NCI-H2029 (cell line): ENCODE measurements at regions not wholly inside any gene's neighbourhood (a gene's known extent, or its start where the extent isn't known, plus 50 kb on each side); places are given as distances from the start of the nearest gene placed in this dataset.

Source experiments
- DNase-seq: peaks from one replicate; lab custom pipeline; 2025; lab: John Stamatoyannopoulos, UW

GRCh38 chr20:60213126-60213893 is 255.1 kb downstream of the CDH26 start:
- DNase-seq, result no peak

DNA sequence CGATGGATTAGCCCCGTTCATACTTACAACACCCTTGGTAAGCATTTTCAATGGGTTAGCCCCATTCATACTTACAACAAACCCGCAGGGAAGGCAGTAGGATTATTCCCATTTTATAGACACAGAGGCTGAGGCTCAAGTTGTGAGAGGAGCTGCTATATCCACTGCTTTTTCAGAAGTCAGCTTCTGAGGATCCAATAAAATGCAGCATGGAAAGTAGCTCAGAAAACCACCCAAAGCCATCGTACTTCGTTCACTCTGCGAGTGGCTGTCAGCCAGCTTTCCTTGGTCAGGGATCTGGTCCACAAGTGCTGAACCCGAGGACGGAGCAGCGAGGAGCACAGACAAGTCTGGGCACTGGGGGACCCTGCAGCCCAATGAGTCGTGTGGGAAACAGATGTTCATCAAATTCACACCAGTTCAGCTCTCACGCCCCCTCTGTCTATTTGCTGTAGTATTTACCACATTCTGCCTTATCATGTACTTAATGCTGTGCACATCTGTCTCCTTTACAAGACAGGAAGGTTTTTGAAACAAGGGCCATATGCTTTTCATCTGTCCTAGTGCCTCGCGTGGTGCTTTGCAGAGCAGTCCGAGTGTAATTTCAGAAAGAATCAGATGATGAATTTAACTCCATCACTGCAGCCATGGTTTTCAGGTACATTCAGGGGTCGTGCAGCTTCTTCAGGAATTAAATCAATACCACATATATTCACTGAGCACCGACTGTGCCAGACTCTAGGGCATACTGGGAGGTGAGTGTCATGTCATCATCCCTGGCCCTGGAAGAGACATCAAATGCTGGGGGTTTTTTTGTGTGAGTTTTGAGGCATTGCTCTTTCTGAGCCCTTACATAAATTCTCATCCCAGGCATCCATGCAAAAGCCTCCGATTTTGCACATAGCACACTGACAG is 256.9 kb downstream of the CDH26 start:
- DNase-seq, result no peak

DNA sequence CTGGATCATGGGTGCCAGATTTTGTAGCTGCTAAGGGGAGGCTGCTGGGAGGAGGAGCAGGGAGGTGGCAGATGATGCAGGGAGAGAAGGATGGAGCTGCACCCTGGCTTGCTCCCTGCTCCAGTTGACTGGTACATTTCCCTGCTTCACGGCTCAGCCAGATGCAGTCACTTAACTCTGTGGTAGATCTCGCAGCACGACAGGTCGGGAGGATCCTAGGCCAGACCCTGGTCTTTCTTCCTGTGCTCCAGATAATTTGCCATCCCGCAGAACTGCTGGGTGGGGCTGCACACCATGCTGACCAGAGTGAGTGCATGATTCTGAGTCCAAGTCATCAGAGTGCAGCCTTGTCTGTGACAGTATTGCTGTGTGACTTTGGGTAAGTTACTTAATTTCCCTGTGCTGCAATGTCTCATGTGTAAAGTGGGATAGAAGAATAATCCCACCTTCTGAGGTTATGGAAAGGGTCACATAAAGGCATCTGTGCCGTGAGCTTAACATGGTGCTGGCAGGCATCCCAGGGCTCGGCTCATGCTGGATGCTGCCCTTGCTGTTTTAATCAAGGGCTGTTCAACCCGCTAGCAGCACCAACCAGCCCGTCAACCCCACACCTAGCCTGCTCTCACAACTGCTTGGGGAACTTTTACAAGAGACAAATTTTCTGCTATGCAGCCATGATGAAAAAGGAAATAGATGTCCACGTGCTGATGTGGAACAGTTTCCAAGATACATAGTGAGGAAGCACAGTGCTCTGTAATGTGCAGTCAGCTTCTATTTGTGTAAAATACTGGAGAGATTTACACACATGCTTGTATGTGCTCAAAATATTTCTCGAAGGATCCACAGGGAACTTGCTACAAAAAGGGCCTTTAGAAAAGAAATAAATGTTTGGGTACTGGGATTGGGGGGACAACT is 257.9 kb downstream of the CDH26 start:
- no peak for DNase-seq

DNA sequence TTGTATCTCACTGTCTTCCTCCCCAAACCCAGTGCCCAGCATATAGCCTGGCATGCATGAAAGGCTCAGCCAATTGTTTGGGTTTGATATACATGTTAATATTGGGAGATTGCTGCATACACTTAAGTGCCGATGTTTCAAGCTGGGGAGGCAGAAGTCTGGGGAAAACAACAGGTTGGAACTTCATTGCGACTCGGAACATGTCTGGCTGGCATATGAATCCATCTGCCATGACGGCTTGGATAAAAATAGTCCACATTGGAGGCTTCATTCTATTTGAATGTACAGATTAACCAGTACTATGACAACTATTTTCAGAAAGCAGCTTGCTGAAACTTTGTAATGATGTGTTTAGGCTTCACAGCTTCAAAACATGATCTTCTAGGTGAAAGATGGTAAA is 261.0 kb downstream of the CDH26 start:
- DNase-seq, result no peak

DNA sequence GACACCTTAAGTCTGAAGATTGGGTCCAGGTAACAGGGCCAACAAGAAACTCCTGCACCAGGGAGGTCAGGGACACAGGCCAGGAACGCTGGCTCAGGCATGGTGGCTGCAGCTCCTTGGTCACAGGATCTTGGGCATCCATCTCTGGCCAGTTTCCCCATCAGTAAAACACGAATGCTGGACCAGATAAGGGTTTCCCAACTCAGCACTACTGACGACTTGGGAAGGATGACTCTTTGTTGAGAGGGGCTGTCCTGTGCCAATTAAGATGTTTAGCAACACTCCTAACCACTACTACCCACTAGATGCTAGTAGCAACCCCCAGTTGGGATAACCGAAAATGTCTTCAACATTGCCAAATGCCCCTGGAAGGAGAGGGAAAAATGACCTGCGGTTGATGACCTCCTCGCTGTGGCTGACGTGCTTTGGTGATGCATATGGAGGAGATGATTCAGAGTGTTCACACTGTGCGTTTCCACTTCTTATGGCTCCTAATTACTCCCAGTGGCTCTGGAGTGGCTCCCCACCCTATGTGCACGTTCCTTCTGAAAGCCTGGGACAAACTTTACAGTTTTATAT is 261.9 kb downstream of the CDH26 start:
- no peak for DNase-seq

DNA sequence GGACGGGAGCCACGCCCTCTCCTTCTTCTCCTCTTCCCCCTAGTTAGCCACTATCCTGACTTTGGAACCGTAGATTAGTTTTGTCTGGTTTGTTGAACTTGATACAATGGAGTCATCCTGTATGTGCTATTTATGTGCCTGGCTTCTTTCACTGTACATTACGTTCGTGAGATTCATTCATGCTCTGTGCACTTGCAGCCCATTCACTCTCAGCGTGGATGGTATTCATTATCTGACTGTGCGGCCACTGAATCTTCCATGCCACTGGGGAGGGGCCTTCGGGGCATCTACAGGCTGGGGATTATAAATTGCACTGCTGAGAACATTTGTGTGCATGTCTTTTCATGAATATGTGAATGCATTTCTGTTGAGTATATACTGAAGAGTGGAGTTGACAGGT is 262.5 kb downstream of the CDH26 start:
- no peak for DNase-seq

- DNase-seq, result no peak
Observed at GRCh38 chr20:60221593-60221992, 263.4 kb downstream of the CDH26 start.

GRCh38 chr20:60222497-60222896 is 264.3 kb downstream of the CDH26 start:
- DNase-seq, result no peak

DNA sequence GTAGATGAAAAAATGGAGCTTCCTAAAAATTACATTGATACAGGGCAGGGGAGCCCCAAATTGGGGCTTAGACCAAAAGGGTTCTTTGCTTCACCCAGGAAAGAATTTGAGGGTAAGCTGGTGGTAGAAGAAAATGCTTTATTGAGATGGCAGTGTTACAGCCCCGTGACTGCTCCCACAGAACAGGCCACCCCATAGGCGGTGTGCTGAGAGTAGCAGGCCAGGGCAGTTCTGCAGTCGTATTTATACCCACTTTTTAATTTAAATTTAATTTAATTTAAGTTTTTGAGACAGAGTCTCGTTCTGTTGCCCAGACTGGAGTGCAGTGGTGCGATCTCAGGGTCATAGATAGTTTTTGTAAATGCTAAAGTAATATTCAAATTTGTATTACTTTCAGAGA is 265.0 kb downstream of the CDH26 start:
- no peak for DNase-seq

DNA sequence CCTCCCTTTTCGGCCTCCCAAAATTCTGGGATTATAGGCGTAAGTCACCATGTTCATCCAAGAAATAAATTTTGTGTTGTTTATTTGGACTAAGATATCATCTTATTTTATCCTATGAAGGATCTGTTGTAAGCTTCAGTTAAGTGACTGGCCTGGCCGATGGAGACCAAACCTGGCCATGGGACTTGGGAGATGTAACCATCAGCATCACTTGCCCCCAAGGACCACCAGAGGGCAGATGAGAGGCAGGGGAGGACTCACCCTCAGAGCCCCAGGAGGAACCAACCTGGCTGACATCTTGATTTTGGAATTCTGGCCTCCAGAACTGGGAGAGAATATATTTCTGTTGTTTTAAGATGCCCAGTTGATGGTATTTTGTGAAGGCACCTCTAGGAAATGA is 266.7 kb downstream of the CDH26 start:
- no peak for DNase-seq

DNA sequence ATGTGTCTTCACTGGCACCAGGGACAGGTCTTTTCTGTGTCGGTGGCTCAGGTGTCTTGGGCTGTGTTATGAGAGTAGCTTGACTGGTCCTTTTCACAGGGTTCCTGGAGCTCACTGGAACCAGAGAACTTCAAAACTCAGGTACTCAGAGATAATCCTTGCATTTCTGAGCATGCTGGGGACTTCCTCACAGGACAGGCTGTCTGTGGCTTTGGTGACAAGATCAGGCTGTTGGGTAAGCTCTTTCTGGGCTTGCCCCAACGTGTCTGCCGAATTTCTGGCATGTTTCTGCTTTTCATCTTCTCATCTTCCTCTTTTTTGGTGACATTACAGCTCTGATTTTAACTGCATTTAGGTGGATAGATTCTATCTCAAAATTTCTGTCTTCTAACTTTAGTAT is 270.0 kb downstream of the CDH26 start:
- DNase-seq, result no peak

GRCh38 chr20:60232380-60232779 is 274.2 kb downstream of the CDH26 start:
- no peak for DNase-seq

- no peak for DNase-seq
Observed at GRCh38 chr20:60233018-60233630, 274.9 kb downstream of the CDH26 start.

GRCh38 chr20:60236613-60237012 is 278.4 kb downstream of the CDH26 start:
- DNase-seq, result no peak

DNA sequence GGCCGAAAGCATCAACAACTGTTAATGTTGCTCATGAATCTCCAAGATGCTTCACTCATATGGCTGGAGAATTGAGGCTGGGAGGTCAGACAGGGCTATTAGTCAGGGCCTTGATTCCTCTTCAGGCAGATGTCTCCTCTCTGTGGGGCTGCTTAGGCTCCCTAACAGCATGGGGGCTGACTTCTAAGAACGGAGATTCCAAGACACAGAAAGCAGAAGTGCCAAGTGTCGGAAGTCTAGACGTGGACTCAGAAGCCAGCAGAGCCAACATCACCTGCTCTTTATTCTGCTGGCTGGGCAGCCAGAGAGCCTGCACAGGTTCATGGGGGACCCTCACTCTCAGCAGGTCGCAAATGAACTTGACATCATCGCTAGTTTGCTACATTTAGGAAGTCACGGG is 279.8 kb downstream of the CDH26 start:
- no peak for DNase-seq

GRCh38 chr20:60238992-60239660 is 280.9 kb downstream of the CDH26 start:
- DNase-seq, result no peak

DNA sequence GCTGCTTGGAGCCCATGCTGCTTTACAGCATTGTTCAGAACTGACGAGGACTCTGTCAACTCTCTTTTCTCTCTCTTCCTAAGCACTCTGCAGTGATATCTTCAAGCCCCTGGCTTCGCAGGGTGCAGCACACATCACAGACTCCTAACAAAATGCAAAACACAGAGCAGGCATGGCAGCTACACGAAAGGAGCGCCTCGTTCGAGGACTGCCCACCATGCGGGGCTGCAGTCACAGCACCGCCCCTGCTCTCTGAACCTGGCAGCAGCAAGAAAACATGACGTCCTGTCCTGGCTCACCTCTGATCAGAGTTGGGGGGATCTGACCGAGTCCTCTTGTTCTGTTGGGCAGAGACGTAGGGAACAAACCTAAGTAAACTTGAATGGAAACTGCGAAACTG is 281.7 kb downstream of the CDH26 start:
- no peak for DNase-seq

DNA sequence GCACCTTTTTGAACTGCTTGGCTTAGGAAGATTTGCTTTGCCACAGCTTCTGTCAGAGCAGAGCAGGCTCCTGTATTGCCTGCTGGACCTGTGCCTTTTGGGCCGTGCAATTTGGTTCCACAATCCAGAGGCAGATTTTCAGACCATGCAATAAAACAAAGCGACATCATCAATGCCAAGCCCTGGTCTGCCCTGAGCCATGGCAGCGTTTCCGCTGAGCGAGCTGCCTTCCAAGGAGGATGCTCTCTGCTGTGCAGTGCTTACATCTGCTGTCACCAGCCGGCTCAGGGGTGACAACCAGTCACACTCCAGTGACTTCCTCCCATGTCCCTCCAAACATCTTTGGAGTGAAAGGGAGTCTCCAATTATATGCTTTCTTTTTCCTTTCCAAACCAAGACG is 282.2 kb downstream of the CDH26 start:
- no peak for DNase-seq

- no peak for DNase-seq
Observed at GRCh38 chr20:60240986-60241385, 282.8 kb downstream of the CDH26 start.

GRCh38 chr20:60242836-60243505 is 284.7 kb downstream of the CDH26 start:
- DNase-seq, result no peak
